WI38 (cell line): ENCODE measurements at regions not wholly inside any gene's neighbourhood (a gene's known extent, or its start where the extent isn't known, plus 50 kb on each side); places are given as distances from the start of the nearest gene placed in this dataset.

Source experiments
- H3K4me3 ChIP-seq: 2 replicates; pipeline ENCODE4 v1.5.1; 2011; ENCODE audit warnings: low read depth, mild to moderate bottlenecking, control low read depth, low read length
- CTCF ChIP-seq: IDR thresholded peaks from 2 replicates; pipeline ENCODE4 v1.5.1; 2012; ENCODE audit warnings: low read depth, mild to moderate bottlenecking, control low read depth, low read length

DNA sequence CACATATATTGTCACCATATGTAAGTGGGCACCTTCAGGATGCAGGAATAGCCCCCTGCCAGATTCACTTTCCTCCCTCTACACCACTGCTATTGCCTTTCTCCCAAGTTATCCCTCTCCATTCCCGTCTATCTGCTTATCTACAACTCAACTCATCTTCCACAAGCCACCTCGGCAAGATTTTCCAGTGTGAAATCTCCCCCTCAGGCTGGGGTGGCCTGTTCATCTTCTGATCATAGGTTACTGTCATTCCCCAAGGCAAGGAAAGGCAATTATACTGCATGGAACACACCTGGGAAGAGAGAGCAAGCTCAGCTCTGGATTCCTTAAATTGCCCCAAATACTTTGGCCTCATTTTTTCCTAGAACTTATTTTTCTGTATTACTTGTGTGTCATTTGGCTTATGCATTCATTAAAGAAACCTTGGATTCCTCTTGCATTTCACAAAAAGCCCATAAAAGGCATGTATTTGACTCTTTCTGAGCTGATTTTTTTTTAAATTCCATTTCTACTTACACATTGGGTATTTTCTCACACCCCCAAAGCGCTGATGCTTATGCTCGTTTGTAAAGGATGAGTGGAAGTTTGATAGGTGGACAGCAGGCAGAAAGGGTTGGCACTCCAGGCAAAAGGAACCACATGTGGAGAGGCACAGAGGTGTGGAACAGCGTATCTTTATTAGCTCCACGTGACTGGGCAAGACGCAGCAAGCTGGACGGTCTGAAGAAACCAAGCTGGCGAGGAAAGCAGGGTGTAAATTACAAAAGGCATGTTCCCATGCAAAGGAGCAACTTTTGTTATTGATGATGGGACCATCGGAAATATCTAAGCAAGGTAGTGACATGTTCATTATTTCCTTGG, 169.7 kb upstream of the RAB4A start:
- TF ChIP-seq CTCF: no peak

DNA sequence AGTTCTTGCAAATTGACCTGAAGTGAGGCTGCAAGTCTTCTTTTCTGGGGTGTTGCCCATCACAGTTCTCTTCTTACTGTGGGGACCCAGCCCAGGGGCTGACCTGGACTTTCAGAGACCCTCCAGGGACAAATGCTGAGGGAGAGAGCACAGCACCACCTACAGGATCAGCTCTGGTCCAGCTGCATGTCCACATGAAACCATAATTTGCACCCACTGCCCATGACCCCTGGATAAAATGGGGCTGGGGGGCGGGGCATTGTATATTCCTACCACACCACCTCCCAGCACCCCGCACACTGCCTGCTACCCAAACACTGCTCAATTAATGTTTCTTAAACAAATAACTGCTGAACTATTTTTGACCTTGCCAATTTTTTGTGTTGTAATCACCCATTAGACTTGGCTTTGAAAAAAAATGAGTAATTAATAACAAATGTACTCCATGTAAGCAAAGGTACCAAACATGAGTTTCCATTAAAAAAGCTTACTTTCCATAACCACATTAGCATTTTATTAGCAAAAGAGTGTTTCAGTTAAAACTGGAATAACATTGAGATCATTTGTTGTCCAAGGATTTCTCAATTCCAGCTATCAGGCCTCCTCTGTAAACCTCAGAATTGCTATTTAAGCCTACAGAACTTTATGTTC, 168.0 kb upstream of the RAB4A start:
- TF ChIP-seq CTCF: no peak
- no peak overlapping the region for H3K4me3 ChIP-seq

More for the DNA sequence above, 169.7 kb upstream of the RAB4A start:
- no peak overlapping the region for H3K4me3 ChIP-seq

DNA sequence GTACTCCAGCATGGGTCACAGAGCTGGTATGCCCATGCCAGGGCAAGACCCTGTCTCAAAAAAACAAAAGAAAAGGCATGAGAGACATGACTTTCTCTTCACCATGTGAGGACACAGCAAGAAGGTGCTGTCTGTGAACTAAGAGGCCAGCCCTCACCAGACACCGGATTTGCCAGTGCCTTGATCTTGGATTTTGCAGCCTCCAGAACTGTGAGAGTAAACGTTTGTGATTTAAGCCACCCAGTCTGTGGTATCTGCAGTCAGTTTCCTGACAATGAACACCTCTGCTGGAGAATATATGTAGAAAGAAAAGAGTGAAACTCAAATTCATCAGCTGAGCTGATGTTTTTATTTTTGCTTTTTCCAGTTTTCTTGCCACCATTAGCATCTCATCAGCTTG, 166.3 kb upstream of the RAB4A start:
- no peak for TF ChIP-seq CTCF
- H3K4me3 ChIP-seq: no peak overlapping the region

- H3K4me3 ChIP-seq: no peak overlapping the region
- no peak for TF ChIP-seq CTCF
Observed at GRCh38 chr1:229105109-229105508, 165.8 kb upstream of the RAB4A start.

- no peak overlapping the region for H3K4me3 ChIP-seq
Observed at GRCh38 chr1:229105822-229106525, 164.9 kb upstream of the RAB4A start.

DNA sequence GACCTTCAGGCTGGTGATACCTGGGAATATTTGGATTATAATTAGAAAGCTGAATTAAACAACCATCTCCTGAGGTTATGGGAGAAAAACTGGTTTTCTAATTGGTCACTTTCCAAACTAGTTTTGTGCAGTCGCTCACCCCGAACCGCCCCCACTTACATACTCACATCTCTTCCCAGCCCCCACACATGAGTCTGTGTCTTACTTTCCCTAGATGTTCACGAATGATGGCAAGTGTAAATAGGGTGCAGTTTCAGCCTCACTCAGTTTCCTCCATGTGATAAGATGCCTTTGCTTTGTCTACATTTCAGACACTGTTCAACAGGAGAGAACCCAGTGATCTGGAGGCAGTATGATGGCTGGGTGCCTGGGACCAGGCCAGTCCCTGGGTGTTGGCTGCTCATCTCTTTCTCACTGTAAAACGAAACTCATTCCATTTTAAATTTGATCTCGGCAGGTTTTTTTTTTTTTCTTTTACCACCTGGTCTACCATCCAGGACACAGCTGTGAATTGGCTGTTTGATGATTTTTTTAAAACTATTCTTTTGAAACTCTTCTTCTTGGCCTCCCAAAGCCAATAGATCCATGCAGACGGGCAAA, 164.3 kb upstream of the RAB4A start:
- TF ChIP-seq CTCF: no peak
- H3K4me3 ChIP-seq: no peak overlapping the region

More at GRCh38 chr1:229105822-229106525, 164.9 kb upstream of the RAB4A start:
- no peak for TF ChIP-seq CTCF
